ENCODE measurements at regions not wholly inside any gene's neighbourhood (a gene's known extent, or its start where the extent isn't known, plus 50 kb on each side); places are given as distances from the start of the nearest gene placed in this dataset.

GRCh38 chr16:62955033-62955349 lies 918.8 kb upstream of the CDH8 start:
- intact Hi-C loops (cut with DNase I; ENCODE audit: low total_unique reads): no loop called here
- DNase-seq: no peak
- WGBS, 5 donors: 51 to 73% (median 65%) methylated on average over 7 of the region's 7 CpGs
- no peak for TF ChIP-seq CTCF (IDR thresholded peaks at IDR 0.05)
- no peak for TF ChIP-seq POLR2A (IDR thresholded peaks at IDR 0.05)
- TF ChIP-seq EP300 (IDR thresholded peaks at IDR 0.05): no peak
- TF ChIP-seq POLR2AphosphoS5 (IDR thresholded peaks at IDR 0.05): no peak
- H3K4me3 ChIP-seq: no peak overlapping the region
- no peaks in the 10 kb centered on the region for H3K27me3 ChIP-seq
- H3K9me3 ChIP-seq: peaks cover 0 to 17% (median 0%) of the 10 kb centered on the region in 4 donors
- no peak overlapping the region for H3K27ac ChIP-seq
- H3K36me3 ChIP-seq: no peaks in the 10 kb centered on the region
- no peaks in the 10 kb centered on the region for H3K4me1 ChIP-seq

- no peak overlapping the region for H3K27ac ChIP-seq
- DNase-seq: no peak
- no peaks in the 10 kb centered on the region for H3K4me1 ChIP-seq
- TF ChIP-seq EP300 (IDR thresholded peaks at IDR 0.05) (no peak), POLR2AphosphoS5 (IDR thresholded peaks at IDR 0.05) (no peak), CTCF (IDR thresholded peaks at IDR 0.05) (no peak), POLR2A (IDR thresholded peaks at IDR 0.05) (no peak)
- no peak overlapping the region for H3K4me3 ChIP-seq
- WGBS, 5 donors: 66 to 75% (median 71%) methylated on average over 8 to 9 of the region's 9 CpGs
- H3K9me3 ChIP-seq: peaks cover 0 to 17% (median 0%) of the 10 kb centered on the region in 4 donors
- H3K36me3 ChIP-seq: no peaks in the 10 kb centered on the region
- intact Hi-C loops (cut with DNase I; ENCODE audit: low total_unique reads): no loop called here
- no peaks in the 10 kb centered on the region for H3K27me3 ChIP-seq
Measured at GRCh38 chr16:62954144-62955032, 918.1 kb upstream of the CDH8 start.

GRCh38 chr16:62950351-62950750 lies 914.1 kb upstream of the CDH8 start:
- no peak for DNase-seq
- WGBS, 5 donors: 53 to 67% (median 61%) methylated on average over 4 of the region's 4 CpGs
- Histone ChIP-seq H3K4me3 (no peak overlapping the region), H3K27me3 (no peaks in the 10 kb centered on the region), H3K27ac (no peak overlapping the region), H3K36me3 (no peaks in the 10 kb centered on the region), H3K9me3 (no peaks in the 10 kb centered on the region), H3K4me1 (no peaks in the 10 kb centered on the region)
- intact Hi-C loops (cut with DNase I; ENCODE audit: low total_unique reads): no loop called here
- no peak for TF ChIP-seq POLR2AphosphoS5 (IDR thresholded peaks at IDR 0.05)

- H3K9me3 ChIP-seq: no peaks in the 10 kb centered on the region
- 42 to 55% (median 47%) methylated on average over 4 of the region's 4 CpGs for WGBS, 5 donors
- intact Hi-C loops (cut with DNase I; ENCODE audit: low total_unique reads): no loop called here
- no peaks in the 10 kb centered on the region for H3K36me3 ChIP-seq
- no peak for TF ChIP-seq POLR2A (IDR thresholded peaks at IDR 0.05)
- no peak for TF ChIP-seq EP300 (IDR thresholded peaks at IDR 0.05)
- no peak for TF ChIP-seq POLR2AphosphoS5 (IDR thresholded peaks at IDR 0.05)
- no peak for TF ChIP-seq CTCF (IDR thresholded peaks at IDR 0.05)
- no peak overlapping the region for H3K27ac ChIP-seq
- no peaks in the 10 kb centered on the region for H3K4me1 ChIP-seq
- peak in 1 of 2 donors; percentile 1 for DNase-seq
- no peaks in the 10 kb centered on the region for H3K27me3 ChIP-seq
- H3K4me3 ChIP-seq: no peak overlapping the region
Measured at GRCh38 chr16:62940569-62940968, 904.3 kb upstream of the CDH8 start.

GRCh38 chr16:62939687-62940086 lies 903.4 kb upstream of the CDH8 start:
- no peak overlapping the region for H3K4me3 ChIP-seq
- H3K4me1 ChIP-seq: no peaks in the 10 kb centered on the region
- no peaks in the 10 kb centered on the region for H3K36me3 ChIP-seq
- TF ChIP-seq CTCF (IDR thresholded peaks at IDR 0.05): no peak
- no peak for TF ChIP-seq EP300 (IDR thresholded peaks at IDR 0.05)
- TF ChIP-seq POLR2AphosphoS5 (IDR thresholded peaks at IDR 0.05): no peak
- no peak for TF ChIP-seq POLR2A (IDR thresholded peaks at IDR 0.05)
- no peaks in the 10 kb centered on the region for H3K9me3 ChIP-seq
- intact Hi-C loops (cut with DNase I; ENCODE audit: low total_unique reads): no loop called here
- H3K27ac ChIP-seq: no peak overlapping the region
- H3K27me3 ChIP-seq: no peaks in the 10 kb centered on the region
- WGBS, 5 donors: 32 to 74% (median 55%) methylated on average over 1 of the region's 1 CpG
- DNase-seq: no peak

Measured in stomach (tissue), 8 donors.